OCI-LY7 (cell line): ENCODE measurements at regions not wholly inside any gene's neighbourhood (a gene's known extent, or its start where the extent isn't known, plus 50 kb on each side); places are given as distances from the start of the nearest gene placed in this dataset.

Experiments used
- BruUV-seq: library from RNA; stranded (reverse); fragments of 400-500 nt; replicated peaks from 2 replicates; lab custom pipeline; 2021; lab: Mats Ljungman, UMichigan
- CTCF ChIA-PET: fragments of 300-600 bp; sonication (Branson Sonifier 250); formaldehyde crosslinking; loops from one replicate; lab custom pipeline; 2022; ENCODE audit warnings: antibody characterized with exemption; ENCODE audit not compliant: unreplicated experiment; lab: Charles Lee
- POLR2A ChIA-PET: fragments of 300-600 bp; sonication (Branson Sonifier 250); formaldehyde crosslinking; loops from one replicate; lab custom pipeline; 2022; ENCODE audit warnings: antibody characterized with exemption; lab: Charles Lee
- DNase-seq: peaks from one replicate; pipeline ENCODE4 v3.0.0-alpha.2; 2015; ENCODE audit warnings: low spot score
- H2AFZ ChIP-seq: fragments of 200-600 bp; sonication (generic), shearing (Covaris generic); 2 replicates; pipeline ENCODE4 v1.6.1; 2014; ENCODE audit warnings: mild to moderate bottlenecking, antibody characterized with exemption, low read length, moderate library complexity
- H3K27ac ChIP-seq: fragments of 200-600 bp; sonication (generic); 2 replicates; pipeline ENCODE4 v1.5.1; 2014; ENCODE audit warnings: mixed run types, low read depth, mild to moderate bottlenecking, moderate library complexity, low read length, inconsistent platforms; ENCODE audit not compliant: poor library complexity, severe bottlenecking
- H3K36me3 ChIP-seq: fragments of 200-600 bp; sonication (generic); 2 replicates; pipeline ENCODE4 v1.6.1; 2014; ENCODE audit warnings: mild to moderate bottlenecking, antibody characterized with exemption, low read length, moderate library complexity, mixed read lengths; ENCODE audit not compliant: insufficient read depth
- H3K4me1 ChIP-seq: fragments of 200-600 bp; sonication (generic); 2 replicates; pipeline ENCODE4 v1.5.1; 2014; ENCODE audit warnings: mild to moderate bottlenecking, low read length; ENCODE audit not compliant: insufficient read depth, poor library complexity, severe bottlenecking
- H3K4me2 ChIP-seq: fragments of 200-600 bp; sonication (generic); 2 replicates; pipeline ENCODE4 v1.6.1; 2014; ENCODE audit warnings: mild to moderate bottlenecking, low read length
- H3K4me3 ChIP-seq: fragments of 200-600 bp; sonication (generic); 2 replicates; pipeline ENCODE4 v1.5.1; 2014; ENCODE audit warnings: mild to moderate bottlenecking, low read depth, low read length; ENCODE audit not compliant: poor library complexity, severe bottlenecking
- H3K79me2 ChIP-seq: fragments of 200-600 bp; sonication (generic); 2 replicates; pipeline ENCODE4 v1.6.1; 2016; ENCODE audit warnings: low read depth, mild to moderate bottlenecking, low read length, moderate library complexity, mixed read lengths; ENCODE audit not compliant: insufficient read depth
- H3K9me2 ChIP-seq: fragments of 200-600 bp; sonication (generic); 2 replicates; pipeline ENCODE4 v1.6.1; 2016; ENCODE audit warnings: mild to moderate bottlenecking, low read length, mixed read lengths; ENCODE audit not compliant: insufficient read depth
- H3K9me3 ChIP-seq: fragments of 200-600 bp; sonication (generic); 2 replicates; pipeline ENCODE4 v1.6.1; 2014; ENCODE audit warnings: mild to moderate bottlenecking, mixed run types, low read length, mixed read lengths
- H4K20me1 ChIP-seq: fragments of 200-600 bp; sonication (generic); 2 replicates; pipeline ENCODE4 v1.6.1; 2014; ENCODE audit warnings: mild to moderate bottlenecking, antibody characterized with exemption, low read length, moderate library complexity, mixed read lengths; ENCODE audit not compliant: insufficient read depth
- EZH2phosphoT487 ChIP-seq: fragments of 200-600 bp; sonication (generic); IDR thresholded peaks from 2 replicates; pipeline ENCODE4 v1.6.1; 2018; ENCODE audit warnings: low read depth, borderline replicate concordance, mild to moderate bottlenecking, mixed run types, antibody characterized with exemption, low read length, moderate library complexity, mixed read lengths
- intact Hi-C: fragments of 100-400 bp; cut with micrococcal nuclease; formaldehyde crosslinking; loops from one replicate; pipeline ENCODE4 v1.10.0; 2022; ENCODE audit not compliant: unreplicated experiment

GRCh38 chr6:18314317-18314997 lies 50.1 kb upstream of the DEK start:
- CTCF ChIA-PET, result no interaction called here
- Histone ChIP-seq H3K4me1 (no peaks in the 10 kb centered on the region), H4K20me1 (no peaks in the 10 kb centered on the region), H3K79me2 (no peaks in the 10 kb centered on the region), H3K9me2 (no peaks in the 10 kb centered on the region), H2AFZ (no peak overlapping the region), H3K36me3 (no peaks in the 10 kb centered on the region), H3K9me3 (no peaks in the 10 kb centered on the region), H3K4me2 (no peak overlapping the region), H3K4me3 (no peak overlapping the region), H3K27ac (no peak overlapping the region)
- BruUV-seq, result no TSS peak
- POLR2A ChIA-PET, result interaction anchor here (0.7 to 1.8 kb wide), 3 partner anchors 9 to 189 kb away, joined by 3 to 5 read pairs (median 4); no protein-coding TSS in a partner anchor
- no peak for TF ChIP-seq EZH2phosphoT487
- DNase-seq, result no peak
- intact Hi-C loops, result no loop called here
